Panc1 (cell line): ENCODE measurements at regions not wholly inside any gene's neighbourhood (a gene's known extent, or its start where the extent isn't known, plus 50 kb on each side); places are given as distances from the start of the nearest gene placed in this dataset.

Experiments used
- ATAC-seq: fragments of 200-7000 bp; cut with Tn5 transposase; 2 replicates; pipeline ENCODE4 v1.9.1; 2020; ENCODE audit warnings: mild to moderate bottlenecking, moderate library complexity
- BruUV-seq: library from RNA; stranded (reverse); fragments of 400-500 nt; replicated peaks from 2 replicates; lab custom pipeline; 2021; lab: Mats Ljungman, UMichigan
- CTCF ChIA-PET: fragments of 300-600 bp; sonication (Branson Sonifier 250); formaldehyde crosslinking; loops from one replicate; lab custom pipeline; 2022; ENCODE audit warnings: antibody characterized with exemption; lab: Charles Lee
- POLR2A ChIA-PET: fragments of 300-600 bp; sonication (Branson Sonifier 250); formaldehyde crosslinking; loops from one replicate; lab custom pipeline; 2022; ENCODE audit warnings: antibody characterized with exemption; lab: Charles Lee
- DNase-seq: peaks from one replicate; pipeline ENCODE4 v3.0.0-alpha.2; 2010; ENCODE audit warnings: low read depth, low spot score
- H3K27ac ChIP-seq: 2 replicates; pipeline ENCODE4 v1.5.1; 2011; ENCODE audit warnings: mild to moderate bottlenecking, low read length, inconsistent platforms
- H3K27me3 ChIP-seq: fragments of 200-500 bp; sonication (Bioruptor generic); 2 replicates; pipeline ENCODE4 v1.6.0; 2014; ENCODE audit warnings: low read length, inconsistent platforms; ENCODE audit not compliant: control insufficient read depth, insufficient read depth
- H3K36me3 ChIP-seq: fragments of 200-500 bp; sonication (Bioruptor generic); 2 replicates; pipeline ENCODE4 v1.5.1; 2014; ENCODE audit warnings: inconsistent platforms, mild to moderate bottlenecking, low read length, moderate library complexity; ENCODE audit not compliant: control insufficient read depth, insufficient read depth
- H3K4me1 ChIP-seq: 2 replicates; pipeline ENCODE4 v1.5.1; 2011; ENCODE audit warnings: inconsistent platforms, mild to moderate bottlenecking, low read length, moderate library complexity; ENCODE audit not compliant: control insufficient read depth, insufficient read depth
- H3K4me3 ChIP-seq, 2 experiments: 2 replicates each; pipeline ENCODE4 v1.5.1; 2011 to 2012; ENCODE audit warnings: low read depth in 2 of 2, low read length in 2 of 2, mild to moderate bottlenecking in 2 of 2, inconsistent platforms in 1 of 2, moderate library complexity in 1 of 2
- H3K9me3 ChIP-seq: fragments of 200-500 bp; sonication (Bioruptor generic); 2 replicates; pipeline ENCODE4 v1.5.1; 2014; ENCODE audit warnings: low read depth, mild to moderate bottlenecking, inconsistent platforms, low read length, moderate library complexity; ENCODE audit not compliant: control insufficient read depth, insufficient read depth
- POLR2AphosphoS5 ChIP-seq: IDR thresholded peaks from 2 replicates; pipeline ENCODE4 v1.6.1; 2012; ENCODE audit warnings: mild to moderate bottlenecking, low read depth, low read length, moderate library complexity
- SIN3A ChIP-seq: IDR thresholded peaks from 2 replicates; pipeline ENCODE4 v1.6.1; 2012; ENCODE audit warnings: low read depth, mild to moderate bottlenecking, low read length, moderate library complexity, borderline replicate concordance; ENCODE audit not compliant: insufficient read depth
- TCF7L2 ChIP-seq: IDR thresholded peaks from 2 replicates; pipeline ENCODE4 v1.6.1; 2011; ENCODE audit warnings: mild to moderate bottlenecking, low read depth, low read length, inconsistent platforms
- in situ Hi-C: cut with HindIII; loops from 2 replicates; pipeline ENCODE4 v1.10.0; 2016; ENCODE audit warnings: low sequenced_read_pairs, low pct_unique_long_range_greater_than_20kb
- intact Hi-C: fragments of 100-400 bp; cut with micrococcal nuclease; formaldehyde crosslinking; loops from one replicate; pipeline ENCODE4 v1.10.0; 2022; ENCODE audit not compliant: unreplicated experiment
- TF ChIP-seq, protein P1 (sequence below): fragments of 450-650 bp; IDR thresholded peaks from 2 replicates; pipeline ENCODE4 v1.5.1; 2017; ENCODE audit warnings: mild to moderate bottlenecking
- TF ChIP-seq, protein P2 (sequence below), 2 experiments: IDR thresholded peaks; 2 replicates each; pipeline ENCODE4 v1.6.1; 2011 to 2012; ENCODE audit warnings: low read depth in 2 of 2, control low read depth in 1 of 2, low read length in 1 of 2, mild to moderate bottlenecking in 1 of 2, moderate library complexity in 1 of 2; ENCODE audit not compliant: insufficient read depth in 1 of 2

DNA sequence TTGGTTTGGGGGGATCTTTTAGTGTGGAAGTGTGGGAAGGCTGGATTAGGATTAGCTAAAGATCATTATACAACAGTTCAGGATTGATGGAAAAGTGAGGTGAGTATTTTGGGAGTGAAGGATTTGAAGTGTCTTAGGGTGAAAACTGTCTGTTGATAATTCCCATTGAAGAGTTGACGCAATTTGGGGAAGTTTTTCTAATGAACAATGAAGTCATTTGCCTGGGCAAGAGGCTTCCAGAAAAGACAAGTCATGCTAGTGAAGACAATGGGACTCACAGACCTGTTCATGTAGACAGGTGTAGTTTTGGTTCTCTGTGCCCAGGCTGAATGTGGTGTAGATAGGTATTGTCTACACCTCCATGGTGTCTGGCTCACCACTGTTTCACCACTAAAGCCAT, 194.3 kb upstream of the GPR26 start:
- no peaks in the 10 kb centered on the region for H3K9me3 ChIP-seq
- no peak for DNase-seq
- in situ Hi-C loops = no loop called here
- no peaks in the 10 kb centered on the region for H3K4me1 ChIP-seq
- no peak for ATAC-seq
- CTCF ChIA-PET = no interaction called here
- no TSS peak for BruUV-seq
- POLR2A ChIA-PET = no interaction called here
- peaks cover 29% of the 10 kb centered on the region for H3K27me3 ChIP-seq
- H3K27ac ChIP-seq = no peak overlapping the region
- H3K36me3 ChIP-seq = no peaks in the 10 kb centered on the region
- H3K4me3 ChIP-seq = no peak overlapping the region
- TF ChIP-seq POLR2AphosphoS5 = no peak
- TF ChIP-seq, protein P1, sequence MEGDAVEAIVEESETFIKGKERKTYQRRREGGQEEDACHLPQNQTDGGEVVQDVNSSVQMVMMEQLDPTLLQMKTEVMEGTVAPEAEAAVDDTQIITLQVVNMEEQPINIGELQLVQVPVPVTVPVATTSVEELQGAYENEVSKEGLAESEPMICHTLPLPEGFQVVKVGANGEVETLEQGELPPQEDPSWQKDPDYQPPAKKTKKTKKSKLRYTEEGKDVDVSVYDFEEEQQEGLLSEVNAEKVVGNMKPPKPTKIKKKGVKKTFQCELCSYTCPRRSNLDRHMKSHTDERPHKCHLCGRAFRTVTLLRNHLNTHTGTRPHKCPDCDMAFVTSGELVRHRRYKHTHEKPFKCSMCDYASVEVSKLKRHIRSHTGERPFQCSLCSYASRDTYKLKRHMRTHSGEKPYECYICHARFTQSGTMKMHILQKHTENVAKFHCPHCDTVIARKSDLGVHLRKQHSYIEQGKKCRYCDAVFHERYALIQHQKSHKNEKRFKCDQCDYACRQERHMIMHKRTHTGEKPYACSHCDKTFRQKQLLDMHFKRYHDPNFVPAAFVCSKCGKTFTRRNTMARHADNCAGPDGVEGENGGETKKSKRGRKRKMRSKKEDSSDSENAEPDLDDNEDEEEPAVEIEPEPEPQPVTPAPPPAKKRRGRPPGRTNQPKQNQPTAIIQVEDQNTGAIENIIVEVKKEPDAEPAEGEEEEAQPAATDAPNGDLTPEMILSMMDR = no peak
- no peak for TF ChIP-seq TCF7L2
- TF ChIP-seq SIN3A = no peak
- TF ChIP-seq, protein P2, sequence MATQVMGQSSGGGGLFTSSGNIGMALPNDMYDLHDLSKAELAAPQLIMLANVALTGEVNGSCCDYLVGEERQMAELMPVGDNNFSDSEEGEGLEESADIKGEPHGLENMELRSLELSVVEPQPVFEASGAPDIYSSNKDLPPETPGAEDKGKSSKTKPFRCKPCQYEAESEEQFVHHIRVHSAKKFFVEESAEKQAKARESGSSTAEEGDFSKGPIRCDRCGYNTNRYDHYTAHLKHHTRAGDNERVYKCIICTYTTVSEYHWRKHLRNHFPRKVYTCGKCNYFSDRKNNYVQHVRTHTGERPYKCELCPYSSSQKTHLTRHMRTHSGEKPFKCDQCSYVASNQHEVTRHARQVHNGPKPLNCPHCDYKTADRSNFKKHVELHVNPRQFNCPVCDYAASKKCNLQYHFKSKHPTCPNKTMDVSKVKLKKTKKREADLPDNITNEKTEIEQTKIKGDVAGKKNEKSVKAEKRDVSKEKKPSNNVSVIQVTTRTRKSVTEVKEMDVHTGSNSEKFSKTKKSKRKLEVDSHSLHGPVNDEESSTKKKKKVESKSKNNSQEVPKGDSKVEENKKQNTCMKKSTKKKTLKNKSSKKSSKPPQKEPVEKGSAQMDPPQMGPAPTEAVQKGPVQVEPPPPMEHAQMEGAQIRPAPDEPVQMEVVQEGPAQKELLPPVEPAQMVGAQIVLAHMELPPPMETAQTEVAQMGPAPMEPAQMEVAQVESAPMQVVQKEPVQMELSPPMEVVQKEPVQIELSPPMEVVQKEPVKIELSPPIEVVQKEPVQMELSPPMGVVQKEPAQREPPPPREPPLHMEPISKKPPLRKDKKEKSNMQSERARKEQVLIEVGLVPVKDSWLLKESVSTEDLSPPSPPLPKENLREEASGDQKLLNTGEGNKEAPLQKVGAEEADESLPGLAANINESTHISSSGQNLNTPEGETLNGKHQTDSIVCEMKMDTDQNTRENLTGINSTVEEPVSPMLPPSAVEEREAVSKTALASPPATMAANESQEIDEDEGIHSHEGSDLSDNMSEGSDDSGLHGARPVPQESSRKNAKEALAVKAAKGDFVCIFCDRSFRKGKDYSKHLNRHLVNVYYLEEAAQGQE (IDR thresholded peaks at IDR 0.05; ENCODE audit: insufficient read depth in 1 of 2, low read depth in 2 of 2, low read length in 1 of 2) = no peak
- intact Hi-C loops = no loop called here

DNA sequence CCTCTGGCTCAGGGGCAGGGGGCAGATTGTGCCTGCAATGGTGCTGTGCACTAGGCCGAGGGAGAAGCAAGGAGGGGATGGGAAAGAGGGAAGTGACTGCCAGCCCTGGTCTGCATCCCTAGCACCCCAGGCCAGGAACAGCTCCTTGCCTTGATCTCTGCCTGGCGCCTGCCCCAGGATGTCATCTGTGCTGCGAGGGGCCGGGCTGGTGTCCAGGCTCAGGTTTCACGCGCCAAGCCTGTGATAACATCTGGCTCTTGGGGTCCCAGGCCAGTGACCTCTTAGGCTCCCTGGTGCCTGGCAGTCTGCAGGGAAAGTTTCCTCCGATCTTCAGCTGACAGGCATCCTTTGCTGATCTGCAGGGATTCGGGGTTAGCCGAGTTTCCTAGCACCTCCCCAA, 193.5 kb upstream of the GPR26 start:
- H3K4me1 ChIP-seq = no peaks in the 10 kb centered on the region
- ChIA-PET POLR2A (no interaction called here), CTCF (no interaction called here)
- peaks cover 30% of the 10 kb centered on the region for H3K27me3 ChIP-seq
- no peaks in the 10 kb centered on the region for H3K9me3 ChIP-seq
- no peak overlapping the region for H3K4me3 ChIP-seq
- H3K27ac ChIP-seq = no peak overlapping the region
- H3K36me3 ChIP-seq = no peaks in the 10 kb centered on the region
- ATAC-seq (no peak; the same call in 1 of the 2 replicates), DNase-seq (no peak)
- intact Hi-C loops (no loop called here), in situ Hi-C loops (no loop called here)
- BruUV-seq = no TSS peak
- TF ChIP-seq SIN3A = no peak
- TF ChIP-seq, protein P2 (IDR thresholded peaks at IDR 0.05; ENCODE audit: insufficient read depth in 1 of 2, low read depth in 2 of 2, low read length in 1 of 2) = 0 out of 4 replicates have a peak, but pooled peaks of 1 of the 2 experiments have one; percentile 18
- peak; percentile 37; the same call in 1 of the 2 replicates for TF ChIP-seq TCF7L2
